HCT116 (cell line): ENCODE measurements at regions not wholly inside any gene's neighbourhood (a gene's known extent, or its start where the extent isn't known, plus 50 kb on each side); places are given as distances from the start of the nearest gene placed in this dataset.

Experiments used
- ATAC-seq: fragments of 200-7000 bp; cut with Tn5 transposase; 2 replicates; pipeline ENCODE4 v1.9.1; 2020; ENCODE audit warnings: mild to moderate bottlenecking, moderate library complexity
- BruUV-seq: library from RNA; stranded (reverse); fragments of 400-500 nt; replicated peaks from 2 replicates; lab custom pipeline; 2021; lab: Mats Ljungman, UMichigan
- CTCF ChIA-PET: fragments of 300-600 bp; sonication (Branson Sonifier 250); formaldehyde crosslinking; loops from one replicate; lab custom pipeline; 2021; ENCODE audit warnings: antibody characterized with exemption; lab: Charles Lee
- POLR2A ChIA-PET: fragments of 300-600, 350-600 bp; sonication (Branson Sonifier 250); formaldehyde crosslinking; loops from one replicate; lab custom pipeline; 2021; ENCODE audit warnings: antibody characterized with exemption; lab: Charles Lee
- RAD21 ChIA-PET, 2 experiments: fragments of 300-600 bp; sonication (Branson Sonifier 250); formaldehyde crosslinking; loops; one replicate each; lab custom pipeline; 2023; ENCODE audit warnings: low total read pairs in 2 of 2; ENCODE audit not compliant: uncharacterized antibody in 2 of 2, unreplicated experiment in 2 of 2, low non-redundant PET in 1 of 2; lab: Charles Lee
- DNase-seq: peaks from one replicate; pipeline ENCODE4 v3.0.0-alpha.2; 2010; ENCODE audit warnings: low read depth, low spot score
- H2AFZ ChIP-seq: fragments of 200-600 bp; shearing (Covaris generic), sonication (generic); 2 replicates; pipeline ENCODE4 v1.6.1; 2017; ENCODE audit warnings: low read depth, mixed run types, mixed read lengths, antibody characterized with exemption, low read length; ENCODE audit not compliant: poor library complexity, severe bottlenecking
- H3K27ac ChIP-seq: 2 replicates; pipeline ENCODE4 v1.5.1; 2012; ENCODE audit warnings: low read depth, low read length
- H3K27me3 ChIP-seq: fragments of 200-600 bp; sonication (generic); 2 replicates; pipeline ENCODE4 v1.6.1; 2016; ENCODE audit warnings: mixed run types, low read length, mixed read lengths; ENCODE audit not compliant: insufficient read depth
- H3K36me3 ChIP-seq, 2 experiments: fragments of 200-500 bp in 1 of 2; fragments of 200-600 bp in 1 of 2; sonication (Bioruptor generic) in 1 of 2; sonication (generic) in 1 of 2; 2 replicates each; pipeline versions ENCODE4 v1.5.1 to v1.6.1; 2014 to 2016; ENCODE audit warnings: low read length in 2 of 2, inconsistent platforms in 1 of 2, mixed read lengths in 1 of 2, mixed run types in 1 of 2; ENCODE audit not compliant: insufficient read depth in 2 of 2, control insufficient read depth in 1 of 2
- H3K4me1 ChIP-seq, 2 experiments: fragments of 200-600 bp in 1 of 2; sonication (generic) in 1 of 2; 2 replicates each; pipeline versions ENCODE4 v1.5.1 to v1.6.1; 2012 to 2017; ENCODE audit warnings: low read length in 2 of 2, inconsistent platforms in 1 of 2, mild to moderate bottlenecking in 1 of 2, mixed read lengths in 1 of 2, mixed run types in 1 of 2, moderate library complexity in 1 of 2; ENCODE audit not compliant: insufficient read depth in 2 of 2, control insufficient read depth in 1 of 2
- H3K4me2 ChIP-seq: fragments of 200-600 bp; sonication (generic); 2 replicates; pipeline ENCODE4 v1.6.1; 2017; ENCODE audit warnings: mixed run types, low read length, mixed read lengths
- H3K4me3 ChIP-seq, 2 experiments: fragments of 200-600 bp in 1 of 2; sonication (generic) in 1 of 2; replicated peaks in 1 of 2; 2 replicates each; pipeline ENCODE4 v1.5.1; 2011 to 2016; ENCODE audit warnings: low read length in 2 of 2, control low read depth in 1 of 2, low read depth in 1 of 2, mild to moderate bottlenecking in 1 of 2, mixed read lengths in 1 of 2, mixed run types in 1 of 2
- H3K79me2 ChIP-seq: fragments of 200-600 bp; sonication (generic); 2 replicates; pipeline ENCODE4 v1.6.1; 2017; ENCODE audit warnings: mild to moderate bottlenecking, mixed run types, low read length, moderate library complexity, mixed read lengths; ENCODE audit not compliant: insufficient read depth
- H3K9ac ChIP-seq: fragments of 200-600 bp; sonication (generic); 2 replicates; pipeline ENCODE4 v1.6.1; 2016; ENCODE audit warnings: low read length, mixed read lengths
- H3K9me2 ChIP-seq: fragments of 200-600 bp; sonication (generic), shearing (Covaris generic); 2 replicates; pipeline ENCODE4 v1.6.1; 2017; ENCODE audit warnings: mixed run types, mild to moderate bottlenecking, moderate library complexity; ENCODE audit not compliant: insufficient read depth
- H3K9me3 ChIP-seq, 2 experiments: fragments of 200-500 bp in 1 of 2; fragments of 200-600 bp in 1 of 2; sonication (Bioruptor generic) in 1 of 2; sonication (generic) in 1 of 2; 2 replicates each; pipeline ENCODE4 v1.6.1; 2014 to 2017; ENCODE audit warnings: low read length in 2 of 2, mixed read lengths in 2 of 2, inconsistent platforms in 1 of 2, low read depth in 1 of 2, mild to moderate bottlenecking in 1 of 2, mixed run types in 1 of 2, moderate library complexity in 1 of 2; ENCODE audit not compliant: control insufficient read depth in 1 of 2, insufficient read depth in 1 of 2
- H4K20me1 ChIP-seq: fragments of 200-600 bp; sonication (generic), shearing (Covaris generic); 2 replicates; pipeline ENCODE4 v1.6.1; 2017; ENCODE audit warnings: mixed run types, mild to moderate bottlenecking, moderate library complexity; ENCODE audit not compliant: insufficient read depth
- EZH2 ChIP-seq: fragments of 200-600 bp; sonication (generic); IDR thresholded peaks from 2 replicates; pipeline ENCODE4 v1.6.1; 2017; ENCODE audit warnings: antibody characterized with exemption, mixed run types
- JUND ChIP-seq: IDR thresholded peaks from 2 replicates; pipeline ENCODE4 v1.6.1; 2012
- POLR2A ChIP-seq: IDR thresholded peaks from 2 replicates; pipeline ENCODE4 v1.7.0; 2011; ENCODE audit warnings: borderline replicate concordance; ENCODE audit not compliant: insufficient read depth, insufficient read length; ENCODE audit errors: extremely low read depth
- YY1 ChIP-seq: IDR thresholded peaks from 2 replicates; pipeline ENCODE4 v1.6.1; 2011; ENCODE audit warnings: low read length, low read depth, moderate library complexity, mild to moderate bottlenecking; ENCODE audit not compliant: insufficient replicate concordance; ENCODE audit errors: extremely low read depth
- ZNF274 ChIP-seq: fragments of 200-500 bp; sonication (Bioruptor generic); IDR thresholded peaks from 2 replicates; pipeline ENCODE4 v1.6.1; 2014; ENCODE audit warnings: mild to moderate bottlenecking, low read depth, low read length, inconsistent platforms
- intact Hi-C: fragments of 100-400 bp; cut with micrococcal nuclease; formaldehyde crosslinking; loops from 2 replicates; pipeline ENCODE4 v1.10.0; 2022
- TF ChIP-seq, protein P1 (sequence below): IDR thresholded peaks from 2 replicates; pipeline ENCODE4 v1.6.1; 2012; ENCODE audit warnings: low read depth
- TF ChIP-seq, protein P2 (sequence below): IDR thresholded peaks from 2 replicates; pipeline ENCODE4 v1.6.1; 2012
- TF ChIP-seq, protein P3 (sequence below): IDR thresholded peaks from 2 replicates; pipeline ENCODE4 v1.6.1; 2011; ENCODE audit warnings: mild to moderate bottlenecking, low read length, moderate library complexity; ENCODE audit not compliant: insufficient replicate concordance; ENCODE audit errors: extremely low read depth

DNA sequence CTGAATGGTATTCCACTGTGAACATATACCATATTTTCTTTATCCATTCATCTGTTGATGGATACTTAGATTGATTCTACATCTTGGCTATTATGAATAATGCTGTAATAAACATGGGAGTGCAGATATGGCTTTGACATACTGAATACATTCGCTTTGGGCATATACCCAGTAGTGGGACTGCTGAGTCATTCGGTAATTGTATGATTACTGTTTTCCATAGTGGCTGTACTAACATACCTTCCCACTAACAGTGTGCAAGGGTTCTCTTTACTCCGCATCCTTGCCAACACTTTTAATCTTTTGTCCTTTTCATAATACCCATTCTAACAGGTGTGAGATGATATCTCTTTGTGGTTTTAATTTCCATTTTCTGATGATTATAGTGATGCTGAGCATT lies 98.2 kb upstream of the ESR1 start:
- ChIA-PET POLR2A (no interaction called here), RAD21 (no interaction called here), CTCF (no interaction called here)
- no peak overlapping the region for H3K27ac ChIP-seq
- no peak overlapping the region for H2AFZ ChIP-seq
- DNase-seq (no peak), ATAC-seq (no peak)
- intact Hi-C loops = no loop called here
- no peak overlapping the region for H3K4me3 ChIP-seq
- no peaks in the 10 kb centered on the region for H3K36me3 ChIP-seq
- H3K9me2 ChIP-seq = no peaks in the 10 kb centered on the region; the same call in 1 of the 2 replicates
- H3K4me1 ChIP-seq = no peaks in the 10 kb centered on the region
- H3K27me3 ChIP-seq = no peaks in the 10 kb centered on the region
- no TSS peak for BruUV-seq
- H3K4me2 ChIP-seq = no peak overlapping the region
- H3K9ac ChIP-seq = no peak overlapping the region
- no peaks in the 10 kb centered on the region for H3K79me2 ChIP-seq
- H4K20me1 ChIP-seq = no peaks in the 10 kb centered on the region
- TF ChIP-seq, protein P1, sequence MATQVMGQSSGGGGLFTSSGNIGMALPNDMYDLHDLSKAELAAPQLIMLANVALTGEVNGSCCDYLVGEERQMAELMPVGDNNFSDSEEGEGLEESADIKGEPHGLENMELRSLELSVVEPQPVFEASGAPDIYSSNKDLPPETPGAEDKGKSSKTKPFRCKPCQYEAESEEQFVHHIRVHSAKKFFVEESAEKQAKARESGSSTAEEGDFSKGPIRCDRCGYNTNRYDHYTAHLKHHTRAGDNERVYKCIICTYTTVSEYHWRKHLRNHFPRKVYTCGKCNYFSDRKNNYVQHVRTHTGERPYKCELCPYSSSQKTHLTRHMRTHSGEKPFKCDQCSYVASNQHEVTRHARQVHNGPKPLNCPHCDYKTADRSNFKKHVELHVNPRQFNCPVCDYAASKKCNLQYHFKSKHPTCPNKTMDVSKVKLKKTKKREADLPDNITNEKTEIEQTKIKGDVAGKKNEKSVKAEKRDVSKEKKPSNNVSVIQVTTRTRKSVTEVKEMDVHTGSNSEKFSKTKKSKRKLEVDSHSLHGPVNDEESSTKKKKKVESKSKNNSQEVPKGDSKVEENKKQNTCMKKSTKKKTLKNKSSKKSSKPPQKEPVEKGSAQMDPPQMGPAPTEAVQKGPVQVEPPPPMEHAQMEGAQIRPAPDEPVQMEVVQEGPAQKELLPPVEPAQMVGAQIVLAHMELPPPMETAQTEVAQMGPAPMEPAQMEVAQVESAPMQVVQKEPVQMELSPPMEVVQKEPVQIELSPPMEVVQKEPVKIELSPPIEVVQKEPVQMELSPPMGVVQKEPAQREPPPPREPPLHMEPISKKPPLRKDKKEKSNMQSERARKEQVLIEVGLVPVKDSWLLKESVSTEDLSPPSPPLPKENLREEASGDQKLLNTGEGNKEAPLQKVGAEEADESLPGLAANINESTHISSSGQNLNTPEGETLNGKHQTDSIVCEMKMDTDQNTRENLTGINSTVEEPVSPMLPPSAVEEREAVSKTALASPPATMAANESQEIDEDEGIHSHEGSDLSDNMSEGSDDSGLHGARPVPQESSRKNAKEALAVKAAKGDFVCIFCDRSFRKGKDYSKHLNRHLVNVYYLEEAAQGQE = no peak
- no peak for TF ChIP-seq EZH2
- no peak for TF ChIP-seq JUND
- TF ChIP-seq POLR2A = no peak
- no peak for TF ChIP-seq YY1
- no peak for TF ChIP-seq ZNF274
- TF ChIP-seq, protein P2, sequence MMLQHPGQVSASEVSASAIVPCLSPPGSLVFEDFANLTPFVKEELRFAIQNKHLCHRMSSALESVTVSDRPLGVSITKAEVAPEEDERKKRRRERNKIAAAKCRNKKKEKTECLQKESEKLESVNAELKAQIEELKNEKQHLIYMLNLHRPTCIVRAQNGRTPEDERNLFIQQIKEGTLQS = no peak
- TF ChIP-seq, protein P3, sequence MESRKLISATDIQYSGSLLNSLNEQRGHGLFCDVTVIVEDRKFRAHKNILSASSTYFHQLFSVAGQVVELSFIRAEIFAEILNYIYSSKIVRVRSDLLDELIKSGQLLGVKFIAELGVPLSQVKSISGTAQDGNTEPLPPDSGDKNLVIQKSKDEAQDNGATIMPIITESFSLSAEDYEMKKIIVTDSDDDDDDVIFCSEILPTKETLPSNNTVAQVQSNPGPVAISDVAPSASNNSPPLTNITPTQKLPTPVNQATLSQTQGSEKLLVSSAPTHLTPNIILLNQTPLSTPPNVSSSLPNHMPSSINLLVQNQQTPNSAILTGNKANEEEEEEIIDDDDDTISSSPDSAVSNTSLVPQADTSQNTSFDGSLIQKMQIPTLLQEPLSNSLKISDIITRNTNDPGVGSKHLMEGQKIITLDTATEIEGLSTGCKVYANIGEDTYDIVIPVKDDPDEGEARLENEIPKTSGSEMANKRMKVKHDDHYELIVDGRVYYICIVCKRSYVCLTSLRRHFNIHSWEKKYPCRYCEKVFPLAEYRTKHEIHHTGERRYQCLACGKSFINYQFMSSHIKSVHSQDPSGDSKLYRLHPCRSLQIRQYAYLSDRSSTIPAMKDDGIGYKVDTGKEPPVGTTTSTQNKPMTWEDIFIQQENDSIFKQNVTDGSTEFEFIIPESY = no peak
- H3K9me3 ChIP-seq = no peaks in the 10 kb centered on the region
